Right lobe of liver (tissue), 4 donors: ENCODE measurements at regions not wholly inside any gene's neighbourhood (a gene's known extent, or its start where the extent isn't known, plus 50 kb on each side); places are given as distances from the start of the nearest gene placed in this dataset.

Experiments
- POLR2A ChIP-seq: fragments of 450-650 bp; IDR thresholded peaks from one replicate; pipeline ENCODE4 v1.6.1; 2017; ENCODE audit warnings: antibody characterized with exemption, mild to moderate bottlenecking
- TF ChIP-seq, protein P1 (sequence below), 4 donors: fragments of 200-600 bp in 3 of 4; fragments of 450-650 bp in 1 of 4; IDR thresholded peaks; one replicate each; pipeline versions ENCODE4 v1.5.1 to v1.8.0; 2016 to 2022; ENCODE audit warnings: antibody characterized with exemption in 4 of 4, mild to moderate bottlenecking in 2 of 4
- donor health status: DM: no; HTN: no; CAD: no.
- donor health status: DM: no; HTN: no; CAD: no.
- donor health status: DM: no; HTN: yes; CAD: no.

DNA sequence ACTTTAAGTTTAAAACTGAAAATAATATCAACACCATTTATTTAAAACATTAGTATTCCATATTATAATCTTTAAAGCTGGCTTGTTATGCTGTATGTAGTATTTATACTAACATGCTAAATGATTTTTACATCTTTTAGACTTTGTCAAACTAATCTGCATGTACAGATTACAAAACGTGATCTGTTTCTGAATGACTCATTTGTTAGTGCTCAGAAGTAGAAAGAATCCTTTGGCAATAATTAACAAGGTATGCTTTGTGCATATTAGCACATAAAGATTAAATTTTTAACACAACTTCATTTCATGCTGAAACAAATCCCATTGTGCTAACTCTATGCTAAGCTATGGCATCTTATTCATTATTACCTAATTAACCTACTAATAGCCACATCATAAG is 242.4 kb downstream of the BARHL2 start:
- TF ChIP-seq, protein P1, sequence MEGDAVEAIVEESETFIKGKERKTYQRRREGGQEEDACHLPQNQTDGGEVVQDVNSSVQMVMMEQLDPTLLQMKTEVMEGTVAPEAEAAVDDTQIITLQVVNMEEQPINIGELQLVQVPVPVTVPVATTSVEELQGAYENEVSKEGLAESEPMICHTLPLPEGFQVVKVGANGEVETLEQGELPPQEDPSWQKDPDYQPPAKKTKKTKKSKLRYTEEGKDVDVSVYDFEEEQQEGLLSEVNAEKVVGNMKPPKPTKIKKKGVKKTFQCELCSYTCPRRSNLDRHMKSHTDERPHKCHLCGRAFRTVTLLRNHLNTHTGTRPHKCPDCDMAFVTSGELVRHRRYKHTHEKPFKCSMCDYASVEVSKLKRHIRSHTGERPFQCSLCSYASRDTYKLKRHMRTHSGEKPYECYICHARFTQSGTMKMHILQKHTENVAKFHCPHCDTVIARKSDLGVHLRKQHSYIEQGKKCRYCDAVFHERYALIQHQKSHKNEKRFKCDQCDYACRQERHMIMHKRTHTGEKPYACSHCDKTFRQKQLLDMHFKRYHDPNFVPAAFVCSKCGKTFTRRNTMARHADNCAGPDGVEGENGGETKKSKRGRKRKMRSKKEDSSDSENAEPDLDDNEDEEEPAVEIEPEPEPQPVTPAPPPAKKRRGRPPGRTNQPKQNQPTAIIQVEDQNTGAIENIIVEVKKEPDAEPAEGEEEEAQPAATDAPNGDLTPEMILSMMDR (IDR thresholded peaks at IDR 0.05), result no peak
- TF ChIP-seq POLR2A, result no peak
